ENCODE measurements at regions not wholly inside any gene's neighbourhood (a gene's known extent, or its start where the extent isn't known, plus 50 kb on each side); places are given as distances from the start of the nearest gene placed in this dataset.
A peak's percentile ranks its signal among the peaks of the same experiment; 100 is the strongest.

- H3K27me3 ChIP-seq (ENCODE audit: insufficient read depth) = no peaks in the 10 kb centered on the region
- H3K4me2 ChIP-seq = no peak overlapping the region
- H3K36me3 Mint-ChIP-seq (ENCODE audit: low read depth) = no peaks in the 10 kb centered on the region
- no peak overlapping the region for H3K27ac ChIP-seq (ENCODE audit: low read depth)
- no peaks in the 10 kb centered on the region for H3K79me2 ChIP-seq (replicated peaks; ENCODE audit: insufficient read depth)
- no peak overlapping the region for H3K4me3 Mint-ChIP-seq
- TF ChIP-seq EZH2phosphoT487 (IDR thresholded peaks at IDR 0.05; ENCODE audit: unreplicated experiment) (no peak), CTCF (conservative IDR thresholded peaks at IDR 0.05; ENCODE audit: low read depth in 2 of 2) (no peak)
- no peak overlapping the region for H2AFZ ChIP-seq
- H4K20me1 ChIP-seq (replicated peaks; ENCODE audit: insufficient read depth) = no peaks in the 10 kb centered on the region
- no peak for ATAC-seq
- peaks cover 8% of the 10 kb centered on the region for H3K4me1 Mint-ChIP-seq
- no peaks in the 10 kb centered on the region; the same call in 2 of the 3 replicates for H3K9me3 Mint-ChIP-seq
- no peaks in the 10 kb centered on the region; the same call in 1 of the 2 replicates for H3K4me1 ChIP-seq (ENCODE audit: insufficient read depth)
- DNase-seq (ENCODE audit: low spot score) = no peak
- H3K27ac Mint-ChIP-seq = no peak overlapping the region
- H3K4me3 ChIP-seq = no peak overlapping the region
- H3F3A ChIP-seq (replicated peaks; ENCODE audit: low read depth) = no peaks in the 10 kb centered on the region
- H3K36me3 ChIP-seq (ENCODE audit: insufficient read depth) = no peaks in the 10 kb centered on the region
- H3K27me3 Mint-ChIP-seq (ENCODE audit: insufficient read depth, low read depth, poor library complexity) = no peaks in the 10 kb centered on the region
- H3K9me2 ChIP-seq (ENCODE audit: insufficient read depth) = no peaks in the 10 kb centered on the region
These were observed 111.8 kb upstream of the HUWE1 start for GRCh38 chrX:53798281-53798680.

GRCh38 chrX:53795576-53795975 is 109.1 kb upstream of the HUWE1 start:
- H3K27me3 Mint-ChIP-seq (ENCODE audit: insufficient read depth, low read depth, poor library complexity) = no peaks in the 10 kb centered on the region
- no peaks in the 10 kb centered on the region; the same call in 2 of the 3 replicates for H3K9me3 Mint-ChIP-seq
- H3K4me3 Mint-ChIP-seq = no peak overlapping the region; the same call in 2 of the 3 replicates
- H3K36me3 Mint-ChIP-seq (ENCODE audit: low read depth) = no peaks in the 10 kb centered on the region
- Histone ChIP-seq H3K9me2 (ENCODE audit: insufficient read depth) (no peaks in the 10 kb centered on the region), H3K36me3 (ENCODE audit: insufficient read depth) (no peaks in the 10 kb centered on the region), H3K4me1 (ENCODE audit: insufficient read depth) (no peaks in the 10 kb centered on the region; the same call in 1 of the 2 replicates), H3K4me2 (no peak overlapping the region), H3F3A (replicated peaks; ENCODE audit: low read depth) (no peaks in the 10 kb centered on the region), H3K27me3 (ENCODE audit: insufficient read depth) (no peaks in the 10 kb centered on the region), H3K79me2 (replicated peaks; ENCODE audit: insufficient read depth) (no peaks in the 10 kb centered on the region), H2AFZ (no peak overlapping the region), H3K4me3 (no peak overlapping the region), H3K27ac (ENCODE audit: low read depth) (no peak overlapping the region), H4K20me1 (replicated peaks; ENCODE audit: insufficient read depth) (no peaks in the 10 kb centered on the region)
- peak; percentile 61; the same call in 2 of the 3 replicates for ATAC-seq
- TF ChIP-seq POLR2AphosphoS5 (IDR thresholded peaks at IDR 0.05; ENCODE audit: low read depth) (no peak), JUNB (IDR thresholded peaks at IDR 0.05; ENCODE audit: unreplicated experiment) (no peak), CTCF (conservative IDR thresholded peaks at IDR 0.05; ENCODE audit: low read depth in 2 of 2) (no peak), REST (IDR thresholded peaks at IDR 0.05; ENCODE audit: unreplicated experiment) (no peak), ZNF331 (CRISPR knock-in tag; IDR thresholded peaks at IDR 0.05; ENCODE audit: low read depth) (no peak), EZH2 (IDR thresholded peaks at IDR 0.05; ENCODE audit: low read depth, unreplicated experiment) (no peak), ZNF114 (CRISPR knock-in tag; IDR thresholded peaks at IDR 0.05) (no peak)
- H3K4me1 Mint-ChIP-seq = peaks cover 8% of the 10 kb centered on the region
- no peak overlapping the region for H3K27ac Mint-ChIP-seq
- peak; percentile 70 for DNase-seq (ENCODE audit: low spot score)
